GM12874 (cell line): ENCODE measurements at regions not wholly inside any gene's neighbourhood (a gene's known extent, or its start where the extent isn't known, plus 50 kb on each side); places are given as distances from the start of the nearest gene placed in this dataset.

Experiments
- CTCF ChIP-seq: IDR thresholded peaks from 2 replicates; pipeline ENCODE4 v1.5.1; 2011; ENCODE audit warnings: low read depth, mild to moderate bottlenecking, control low read depth, low read length, moderate library complexity; ENCODE audit not compliant: insufficient read depth

DNA sequence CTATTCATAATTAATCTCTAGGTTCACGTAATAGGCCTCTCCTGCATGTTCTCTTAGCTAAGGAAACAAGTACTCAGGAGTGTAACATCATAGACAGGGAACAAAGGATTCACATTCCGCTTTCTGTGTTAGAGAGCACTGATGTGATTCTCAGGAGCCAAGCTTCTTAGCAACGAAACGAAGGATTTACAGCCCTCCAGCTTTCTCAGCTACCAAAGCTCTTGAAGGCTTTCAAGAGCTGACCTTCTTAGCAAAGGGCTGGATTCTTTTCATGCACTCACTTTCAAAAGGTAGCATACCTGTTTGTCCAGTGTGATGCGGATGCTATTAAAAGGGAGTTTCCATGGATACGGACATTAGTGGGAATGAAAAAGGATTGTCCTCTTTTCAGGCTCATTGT, 107.4 kb downstream of the TUSC1 start:
- no peak for TF ChIP-seq CTCF

DNA sequence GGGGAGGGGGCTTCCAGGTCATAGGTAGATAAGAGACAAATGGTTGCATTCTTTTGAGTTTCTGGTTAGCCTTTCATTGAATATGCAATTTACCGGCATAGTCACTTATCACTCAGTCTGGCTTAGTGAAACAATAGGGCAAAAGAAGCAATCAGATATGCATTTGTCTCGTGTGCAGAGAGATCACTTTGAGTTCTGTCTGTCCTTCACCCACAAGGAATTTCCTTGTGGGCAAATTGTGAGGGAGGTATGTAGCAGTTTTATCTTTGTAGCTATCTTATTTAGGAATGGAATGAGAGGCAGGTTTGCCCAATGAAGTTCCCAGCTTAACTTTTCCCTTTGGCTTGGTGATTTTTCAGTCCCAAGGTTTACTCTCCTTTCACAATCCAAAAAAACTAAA, 116.1 kb downstream of the TUSC1 start:
- no peak for TF ChIP-seq CTCF

- TF ChIP-seq CTCF, result no peak
Observed at GRCh38 chr9:25557645-25558300, 120.5 kb downstream of the TUSC1 start.

DNA sequence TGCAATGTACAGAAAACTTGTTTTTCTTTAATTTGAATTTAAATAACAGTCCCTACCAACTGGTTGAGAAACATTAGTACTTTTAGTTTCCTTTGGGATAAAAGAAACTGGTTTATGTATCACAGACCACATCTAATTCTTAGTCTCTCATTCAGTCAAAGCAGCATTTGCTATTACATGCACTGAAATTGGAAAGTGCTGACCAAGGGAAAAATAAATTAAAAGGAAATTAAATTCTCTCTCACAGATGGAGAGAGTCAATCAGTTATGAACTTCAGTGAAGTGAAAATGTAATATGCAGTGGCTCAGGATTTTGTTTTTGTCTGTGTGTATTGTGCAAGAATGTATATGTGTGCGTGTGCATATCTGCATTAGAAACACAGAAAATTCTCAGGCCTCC, 121.7 kb downstream of the TUSC1 start:
- no peak for TF ChIP-seq CTCF

GRCh38 chr9:25548847-25549246, 129.4 kb downstream of the TUSC1 start:
- TF ChIP-seq CTCF, result no peak

DNA sequence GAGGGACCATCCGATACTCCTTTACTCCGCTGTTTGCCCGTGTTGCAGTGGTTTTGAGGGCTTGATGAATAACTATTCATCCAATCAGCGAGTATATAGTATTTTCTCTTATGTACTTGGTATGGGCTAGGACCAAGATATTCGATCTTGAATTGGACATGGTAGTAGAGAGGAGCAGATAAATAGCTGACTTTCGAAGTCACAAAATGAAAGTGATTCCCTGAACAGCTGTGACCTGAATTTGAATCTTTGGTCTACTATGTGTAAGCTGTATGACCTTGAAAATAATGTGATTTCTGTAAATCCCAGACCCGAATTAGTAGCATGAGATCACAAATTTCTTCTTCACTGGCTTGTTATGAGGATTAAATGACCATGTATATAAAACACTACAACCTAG, 134.4 kb downstream of the TUSC1 start:
- TF ChIP-seq CTCF, result no peak

- no peak for TF ChIP-seq CTCF
Observed at GRCh38 chr9:25542319-25542718, 135.9 kb downstream of the TUSC1 start.
